Heart left ventricle (tissue), 13 donors: ENCODE measurements at regions not wholly inside any gene's neighbourhood (a gene's known extent, or its start where the extent isn't known, plus 50 kb on each side); places are given as distances from the start of the nearest gene placed in this dataset.
"Not testable (repeated sequence)": the region's sequence is repeated elsewhere in the genome, so short reads cannot be mapped to it uniquely, and the experiment has no call there.

ENCODE experiments used
- POLR2A ChIP-seq, 2 donors: fragments of 450-650 bp; IDR thresholded peaks; one replicate each; pipeline ENCODE4 v1.6.1; 2017; ENCODE audit warnings: antibody characterized with exemption in 2 of 2, mild to moderate bottlenecking in 2 of 2, moderate library complexity in 2 of 2
- TF ChIP-seq, protein P1 (sequence below), 12 donors: fragments of 200-600 bp; sonication (generic) in 4 of 12; IDR thresholded peaks; one replicate each; pipeline versions ENCODE4 v1.5.0 to v1.8.0; 2018 to 2022; ENCODE audit warnings: antibody characterized with exemption in 12 of 12, mild to moderate bottlenecking in 5 of 12
- donor health status: ischemic (EF 13 %, LVEDD 7.1; RV severe dilation, severe dysfunction).
- donor health status: DM: no; HTN: yes; CAD: no.
- donor health status: DM: no; HTN: no; CAD: no.
- donor health status: ischemic (EF 25% LVEDD 6.9; RV normal size, moderate dysfunction).
- donor health status: ischemic (EF 25% LVEDD 5.7; RV mildly dilated, moderate dysfunction).
- donor health status: ischemic (EF 35%, LVEDD 5.7; RV mildly dilated, moderate dysfunction).
- donor health status: nonischemic (EF 11% LVEDD 7.7; RV severe dilation, severe dysfunction).
- donor health status: DM: yes; HTN: yes; CAD: no.
- donor health status: PGD.
- donor health status: ischemic (EF 29% LVEDD 5.4; RV normal size, mild dysfunction).
- donor health status: nonischemic (EF 23%, LVEDD 6.1; RV moderate dilation, normal function).

DNA sequence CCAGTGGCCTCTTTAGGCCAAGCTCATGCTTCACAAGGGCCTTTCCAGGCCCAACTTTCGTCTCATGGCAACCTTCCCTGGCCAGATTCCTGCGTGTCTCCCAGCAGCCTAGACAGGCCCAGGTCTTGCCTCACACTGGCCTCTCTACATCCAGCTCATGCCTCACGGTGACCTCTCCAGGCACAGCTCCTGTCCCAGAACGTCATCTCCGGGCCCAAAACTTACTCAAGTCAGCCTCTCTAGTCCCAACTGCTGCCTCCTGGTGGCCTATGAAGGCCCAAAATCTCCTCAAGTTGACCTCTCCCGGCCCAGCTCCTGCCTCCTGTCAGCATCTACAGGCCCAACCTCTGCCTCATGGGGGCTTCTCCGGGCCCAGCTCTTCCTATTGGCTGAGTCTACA is 54.3 kb upstream of the METTL14 start:
- not testable (repeated sequence) for TF ChIP-seq POLR2A (IDR thresholded peaks at IDR 0.05)
- TF ChIP-seq, protein P1, sequence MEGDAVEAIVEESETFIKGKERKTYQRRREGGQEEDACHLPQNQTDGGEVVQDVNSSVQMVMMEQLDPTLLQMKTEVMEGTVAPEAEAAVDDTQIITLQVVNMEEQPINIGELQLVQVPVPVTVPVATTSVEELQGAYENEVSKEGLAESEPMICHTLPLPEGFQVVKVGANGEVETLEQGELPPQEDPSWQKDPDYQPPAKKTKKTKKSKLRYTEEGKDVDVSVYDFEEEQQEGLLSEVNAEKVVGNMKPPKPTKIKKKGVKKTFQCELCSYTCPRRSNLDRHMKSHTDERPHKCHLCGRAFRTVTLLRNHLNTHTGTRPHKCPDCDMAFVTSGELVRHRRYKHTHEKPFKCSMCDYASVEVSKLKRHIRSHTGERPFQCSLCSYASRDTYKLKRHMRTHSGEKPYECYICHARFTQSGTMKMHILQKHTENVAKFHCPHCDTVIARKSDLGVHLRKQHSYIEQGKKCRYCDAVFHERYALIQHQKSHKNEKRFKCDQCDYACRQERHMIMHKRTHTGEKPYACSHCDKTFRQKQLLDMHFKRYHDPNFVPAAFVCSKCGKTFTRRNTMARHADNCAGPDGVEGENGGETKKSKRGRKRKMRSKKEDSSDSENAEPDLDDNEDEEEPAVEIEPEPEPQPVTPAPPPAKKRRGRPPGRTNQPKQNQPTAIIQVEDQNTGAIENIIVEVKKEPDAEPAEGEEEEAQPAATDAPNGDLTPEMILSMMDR (IDR thresholded peaks at IDR 0.05), result peak in 1 of 12 donors; percentile 4
